HEK293 (cell line): ENCODE measurements at regions not wholly inside any gene's neighbourhood (a gene's known extent, or its start where the extent isn't known, plus 50 kb on each side); places are given as distances from the start of the nearest gene placed in this dataset.

Experiments used
- CTCF ChIA-PET: fragments of 350-600 bp; formaldehyde crosslinking; extraction: SDS; loops from one replicate; lab custom pipeline; 2021; ENCODE audit warnings: antibody characterized with exemption; lab: Yijun Ruan, JAX
- POLR2A ChIA-PET: fragments of 300-600 bp; formaldehyde crosslinking; extraction: SDS; loops from one replicate; lab custom pipeline; 2020; ENCODE audit warnings: antibody characterized with exemption, inconsistent platforms; lab: Yijun Ruan, JAX
- H3K27ac ChIP-seq: fragments of 200-500 bp; sonication (Bioruptor generic); 2 replicates; pipeline ENCODE4 v1.5.1; 2014; ENCODE audit warnings: low read depth, low read length, control low read depth, inconsistent platforms; ENCODE audit errors: extremely low read depth
- H3K36me3 ChIP-seq, 2 experiments: fragments of 200-500 bp in 1 of 2; sonication (Bioruptor generic) in 1 of 2; 1 replicate in 1 of 2; 2 replicates in 1 of 2; pipeline ENCODE4 v1.5.1; 2014 to 2017; ENCODE audit warnings: inconsistent platforms in 2 of 2, low read length in 2 of 2; ENCODE audit not compliant: control insufficient read depth in 2 of 2, insufficient read depth in 1 of 2
- H3K4me1 ChIP-seq: fragments of 200-500 bp; sonication (Bioruptor generic); 2 replicates; pipeline ENCODE4 v1.5.1; 2014; ENCODE audit warnings: mild to moderate bottlenecking, low read length, inconsistent platforms; ENCODE audit not compliant: control insufficient read depth, insufficient read depth
- H3K4me3 ChIP-seq: 2 replicates; pipeline ENCODE4 v1.5.1; 2011; ENCODE audit warnings: low read depth, mild to moderate bottlenecking, control low read depth, low read length, moderate library complexity
- H3K9me3 ChIP-seq: fragments of 200-500 bp; sonication (Bioruptor generic); 2 replicates; pipeline ENCODE4 v1.5.1; 2014; ENCODE audit warnings: low read depth, low read length, inconsistent platforms; ENCODE audit not compliant: control insufficient read depth, insufficient read depth
- BCL11A ChIP-seq: fragments of 450-650 bp; formaldehyde crosslinking; IDR thresholded peaks from 2 replicates; pipeline ENCODE4 v1.5.1; 2016; ENCODE audit warnings: low read depth, missing biosample characterization, missing genetic modification characterization
- BCL6B ChIP-seq: fragments of 450-650 bp; formaldehyde crosslinking; IDR thresholded peaks from 2 replicates; pipeline ENCODE4 v1.5.1; 2017; ENCODE audit warnings: missing biosample characterization, missing genetic modification characterization
- HOXD13 ChIP-seq: sonication (generic); formaldehyde crosslinking; IDR thresholded peaks from 2 replicates; pipeline ENCODE4 v1.8.0; 2022; ENCODE audit warnings: missing genetic modification reagents, borderline replicate concordance
- SALL2 ChIP-seq: fragments of 450-650 bp; formaldehyde crosslinking; IDR thresholded peaks from 2 replicates; pipeline ENCODE4 v1.5.0; 2017; ENCODE audit warnings: missing biosample characterization, mild to moderate bottlenecking, missing genetic modification characterization, borderline replicate concordance
- SCRT2 ChIP-seq: fragments of 450-650 bp; formaldehyde crosslinking; IDR thresholded peaks from 2 replicates; pipeline ENCODE4 v1.5.1; 2016; ENCODE audit warnings: missing biosample characterization, missing genetic modification characterization
- SETDB1 ChIP-seq: IDR thresholded peaks from one replicate; pipeline ENCODE4 v1.6.1; 2017; ENCODE audit warnings: mild to moderate bottlenecking, low read length, moderate library complexity, mixed read lengths; ENCODE audit not compliant: insufficient read length
- WT1 ChIP-seq: fragments of 450-650 bp; formaldehyde crosslinking; IDR thresholded peaks from 2 replicates; pipeline ENCODE4 v1.5.1; 2016; ENCODE audit warnings: missing biosample characterization, missing genetic modification characterization
- ZBTB20 ChIP-seq: fragments of 450-650 bp; formaldehyde crosslinking; IDR thresholded peaks from 2 replicates; pipeline ENCODE4 v1.5.1; 2016; ENCODE audit warnings: missing biosample characterization, missing genetic modification characterization
- ZEB2 ChIP-seq: fragments of 450-650 bp; formaldehyde crosslinking; IDR thresholded peaks from 2 replicates; pipeline ENCODE4 v1.5.1; 2016; ENCODE audit warnings: missing biosample characterization, missing genetic modification characterization
- ZFHX2 ChIP-seq: fragments of 450-650 bp; formaldehyde crosslinking; conservative IDR thresholded peaks from 2 replicates; pipeline ENCODE4 v1.5.1; 2016; ENCODE audit warnings: missing biosample characterization, missing genetic modification characterization
- ZFP41 ChIP-seq: fragments of 450-650 bp; formaldehyde crosslinking; IDR thresholded peaks from 2 replicates; pipeline ENCODE4 v1.5.1; 2016; ENCODE audit warnings: missing biosample characterization, missing genetic modification characterization, borderline replicate concordance
- ZNF19 ChIP-seq: fragments of 450-650 bp; formaldehyde crosslinking; IDR thresholded peaks from 2 replicates; pipeline ENCODE4; 2016; ENCODE audit warnings: missing biosample characterization, missing genetic modification characterization, low read depth
- ZNF211 ChIP-seq: fragments of 450-650 bp; formaldehyde crosslinking; IDR thresholded peaks from 2 replicates; pipeline ENCODE4 v1.5.1; 2016; ENCODE audit warnings: low read depth, missing biosample characterization, missing genetic modification characterization
- ZNF221 ChIP-seq: fragments of 450-650 bp; formaldehyde crosslinking; IDR thresholded peaks from 2 replicates; pipeline ENCODE4 v1.5.1; 2017; ENCODE audit warnings: missing biosample characterization, missing genetic modification characterization, borderline replicate concordance
- ZNF350 ChIP-seq: fragments of 450-650 bp; formaldehyde crosslinking; IDR thresholded peaks from 2 replicates; pipeline ENCODE4 v1.5.0; 2017; ENCODE audit warnings: missing biosample characterization, mild to moderate bottlenecking, missing genetic modification characterization
- ZNF404 ChIP-seq: fragments of 450-650 bp; formaldehyde crosslinking; IDR thresholded peaks from 2 replicates; pipeline ENCODE4 v1.5.1; 2017; ENCODE audit warnings: missing biosample characterization, missing genetic modification characterization
- ZNF423 ChIP-seq: fragments of 450-650 bp; formaldehyde crosslinking; IDR thresholded peaks from 2 replicates; pipeline ENCODE4 v1.5.1; 2016; ENCODE audit warnings: missing biosample characterization, missing genetic modification characterization
- ZNF426 ChIP-seq: fragments of 450-650 bp; formaldehyde crosslinking; IDR thresholded peaks from 2 replicates; pipeline ENCODE4 v1.5.1; 2017; ENCODE audit warnings: missing biosample characterization, missing genetic modification characterization, mild to moderate bottlenecking, inconsistent platforms, moderate library complexity
- ZNF488 ChIP-seq: fragments of 450-650 bp; formaldehyde crosslinking; IDR thresholded peaks from 2 replicates; pipeline ENCODE4 v1.5.1; 2016; ENCODE audit warnings: missing biosample characterization, missing genetic modification characterization
- ZNF514 ChIP-seq: fragments of 450-650 bp; formaldehyde crosslinking; IDR thresholded peaks from 2 replicates; pipeline ENCODE4 v1.5.1; 2016; ENCODE audit warnings: missing biosample characterization, missing genetic modification characterization
- ZNF530 ChIP-seq: fragments of 450-650 bp; formaldehyde crosslinking; IDR thresholded peaks from 2 replicates; pipeline ENCODE4 v1.5.1; 2016; ENCODE audit warnings: low read depth, missing biosample characterization, missing genetic modification characterization
- ZNF544 ChIP-seq: fragments of 450-650 bp; formaldehyde crosslinking; IDR thresholded peaks from 2 replicates; pipeline ENCODE4 v1.5.0; 2017; ENCODE audit warnings: missing biosample characterization, missing genetic modification characterization
- ZNF558 ChIP-seq: fragments of 450-650 bp; formaldehyde crosslinking; IDR thresholded peaks from 2 replicates; pipeline ENCODE4 v1.5.1; 2016; ENCODE audit warnings: missing biosample characterization, missing genetic modification characterization
- ZNF624 ChIP-seq: fragments of 450-650 bp; formaldehyde crosslinking; IDR thresholded peaks from 2 replicates; pipeline ENCODE4 v1.5.1; 2017; ENCODE audit warnings: missing biosample characterization, missing genetic modification characterization
- ZNF747 ChIP-seq: fragments of 450-650 bp; formaldehyde crosslinking; IDR thresholded peaks from 2 replicates; pipeline ENCODE4 v1.5.1; 2016; ENCODE audit warnings: missing biosample characterization, missing genetic modification characterization
- TF ChIP-seq, protein P1 (sequence below): fragments of 450-650 bp; formaldehyde crosslinking; IDR thresholded peaks from 2 replicates; pipeline ENCODE4 v1.5.1; 2016; ENCODE audit warnings: missing biosample characterization, missing genetic modification characterization
- TF ChIP-seq, protein P2 (sequence below): fragments of 450-650 bp; formaldehyde crosslinking; IDR thresholded peaks from 2 replicates; pipeline ENCODE4 v1.5.0; 2017; ENCODE audit warnings: missing biosample characterization, missing genetic modification characterization, borderline replicate concordance
- TF ChIP-seq, protein P3 (sequence below): fragments of 450-650 bp; formaldehyde crosslinking; IDR thresholded peaks from 2 replicates; pipeline ENCODE4 v1.5.1; 2016; ENCODE audit warnings: missing biosample characterization, missing genetic modification characterization
- TF ChIP-seq, protein P4 (sequence below): fragments of 450-650 bp; formaldehyde crosslinking; IDR thresholded peaks from 2 replicates; pipeline ENCODE4 v1.5.1; 2016; ENCODE audit warnings: missing biosample characterization, missing genetic modification characterization

DNA sequence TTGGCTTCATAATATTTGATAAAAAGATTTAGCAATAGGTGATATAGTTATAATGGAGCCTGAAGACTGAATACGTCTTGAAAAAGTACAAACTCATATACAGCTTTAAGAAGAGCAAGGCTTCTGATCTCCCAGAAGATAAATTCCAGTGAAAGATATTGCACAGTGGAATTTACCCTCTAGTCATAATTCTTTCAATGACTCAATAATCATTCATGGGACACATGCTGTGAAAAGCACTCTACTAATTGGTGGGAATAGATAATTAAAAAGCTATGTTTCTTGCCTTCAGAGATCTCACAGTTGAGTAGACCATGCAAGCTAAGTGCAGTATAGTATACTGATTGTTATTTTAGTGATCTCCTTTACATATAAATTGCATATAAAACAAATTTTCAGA, 538.6 kb upstream of the CYLC2 start:
- no peak overlapping the region for H3K27ac ChIP-seq
- ChIA-PET POLR2A (no interaction called here), CTCF (no interaction called here)
- no peak overlapping the region for H3K4me3 ChIP-seq
- H3K36me3 ChIP-seq: no peaks in the 10 kb centered on the region
- TF ChIP-seq ZFP41 (no peak), ZNF558 (tag by site-specific recombination) (no peak), ZNF19 (tag by site-specific recombination) (no peak), WT1 (tag by site-specific recombination) (no peak), SETDB1 (no peak), ZNF423 (tag by site-specific recombination) (no peak), ZNF211 (tag by site-specific recombination) (no peak), SCRT2 (tag by site-specific recombination) (no peak), BCL6B (tag by site-specific recombination) (no peak), ZNF488 (tag by site-specific recombination) (no peak), BCL11A (tag by site-specific recombination) (no peak), ZEB2 (tag by site-specific recombination) (no peak), ZNF544 (tag by site-specific recombination) (no peak), ZNF747 (tag by site-specific recombination) (no peak), ZNF624 (tag by site-specific recombination) (no peak)
- TF ChIP-seq, protein P1, sequence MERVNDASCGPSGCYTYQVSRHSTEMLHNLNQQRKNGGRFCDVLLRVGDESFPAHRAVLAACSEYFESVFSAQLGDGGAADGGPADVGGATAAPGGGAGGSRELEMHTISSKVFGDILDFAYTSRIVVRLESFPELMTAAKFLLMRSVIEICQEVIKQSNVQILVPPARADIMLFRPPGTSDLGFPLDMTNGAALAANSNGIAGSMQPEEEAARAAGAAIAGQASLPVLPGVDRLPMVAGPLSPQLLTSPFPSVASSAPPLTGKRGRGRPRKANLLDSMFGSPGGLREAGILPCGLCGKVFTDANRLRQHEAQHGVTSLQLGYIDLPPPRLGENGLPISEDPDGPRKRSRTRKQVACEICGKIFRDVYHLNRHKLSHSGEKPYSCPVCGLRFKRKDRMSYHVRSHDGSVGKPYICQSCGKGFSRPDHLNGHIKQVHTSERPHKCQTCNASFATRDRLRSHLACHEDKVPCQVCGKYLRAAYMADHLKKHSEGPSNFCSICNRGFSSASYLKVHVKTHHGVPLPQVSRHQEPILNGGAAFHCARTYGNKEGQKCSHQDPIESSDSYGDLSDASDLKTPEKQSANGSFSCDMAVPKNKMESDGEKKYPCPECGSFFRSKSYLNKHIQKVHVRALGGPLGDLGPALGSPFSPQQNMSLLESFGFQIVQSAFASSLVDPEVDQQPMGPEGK (tag by site-specific recombination): no peak
- TF ChIP-seq, protein P2, sequence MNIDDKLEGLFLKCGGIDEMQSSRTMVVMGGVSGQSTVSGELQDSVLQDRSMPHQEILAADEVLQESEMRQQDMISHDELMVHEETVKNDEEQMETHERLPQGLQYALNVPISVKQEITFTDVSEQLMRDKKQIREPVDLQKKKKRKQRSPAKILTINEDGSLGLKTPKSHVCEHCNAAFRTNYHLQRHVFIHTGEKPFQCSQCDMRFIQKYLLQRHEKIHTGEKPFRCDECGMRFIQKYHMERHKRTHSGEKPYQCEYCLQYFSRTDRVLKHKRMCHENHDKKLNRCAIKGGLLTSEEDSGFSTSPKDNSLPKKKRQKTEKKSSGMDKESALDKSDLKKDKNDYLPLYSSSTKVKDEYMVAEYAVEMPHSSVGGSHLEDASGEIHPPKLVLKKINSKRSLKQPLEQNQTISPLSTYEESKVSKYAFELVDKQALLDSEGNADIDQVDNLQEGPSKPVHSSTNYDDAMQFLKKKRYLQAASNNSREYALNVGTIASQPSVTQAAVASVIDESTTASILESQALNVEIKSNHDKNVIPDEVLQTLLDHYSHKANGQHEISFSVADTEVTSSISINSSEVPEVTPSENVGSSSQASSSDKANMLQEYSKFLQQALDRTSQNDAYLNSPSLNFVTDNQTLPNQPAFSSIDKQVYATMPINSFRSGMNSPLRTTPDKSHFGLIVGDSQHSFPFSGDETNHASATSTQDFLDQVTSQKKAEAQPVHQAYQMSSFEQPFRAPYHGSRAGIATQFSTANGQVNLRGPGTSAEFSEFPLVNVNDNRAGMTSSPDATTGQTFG (tag by site-specific recombination): no peak
- H3K9me3 ChIP-seq: no peaks in the 10 kb centered on the region
- H3K4me1 ChIP-seq: no peaks in the 10 kb centered on the region

- ChIA-PET CTCF (no interaction called here), POLR2A (no interaction called here)
- Histone ChIP-seq H3K36me3 (no peaks in the 10 kb centered on the region), H3K27ac (no peak overlapping the region), H3K9me3 (no peaks in the 10 kb centered on the region), H3K4me3 (no peak overlapping the region), H3K4me1 (no peaks in the 10 kb centered on the region)
- TF ChIP-seq ZNF558 (tag by site-specific recombination): no peak
- no peak for TF ChIP-seq HOXD13 (CRISPR knock-in tag)
- no peak for TF ChIP-seq ZBTB20 (tag by site-specific recombination)
- TF ChIP-seq ZNF221: no peak
- TF ChIP-seq, protein P3, sequence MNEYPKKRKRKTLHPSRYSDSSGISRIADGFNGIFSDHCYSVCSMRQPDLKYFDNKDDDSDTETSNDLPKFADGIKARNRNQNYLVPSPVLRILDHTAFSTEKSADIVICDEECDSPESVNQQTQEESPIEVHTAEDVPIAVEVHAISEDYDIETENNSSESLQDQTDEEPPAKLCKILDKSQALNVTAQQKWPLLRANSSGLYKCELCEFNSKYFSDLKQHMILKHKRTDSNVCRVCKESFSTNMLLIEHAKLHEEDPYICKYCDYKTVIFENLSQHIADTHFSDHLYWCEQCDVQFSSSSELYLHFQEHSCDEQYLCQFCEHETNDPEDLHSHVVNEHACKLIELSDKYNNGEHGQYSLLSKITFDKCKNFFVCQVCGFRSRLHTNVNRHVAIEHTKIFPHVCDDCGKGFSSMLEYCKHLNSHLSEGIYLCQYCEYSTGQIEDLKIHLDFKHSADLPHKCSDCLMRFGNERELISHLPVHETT: no peak
- TF ChIP-seq ZNF530 (tag by site-specific recombination): no peak
- no peak for TF ChIP-seq ZNF426 (tag by site-specific recombination)
- no peak for TF ChIP-seq ZFHX2 (tag by site-specific recombination)
- no peak for TF ChIP-seq ZNF350 (tag by site-specific recombination)
- TF ChIP-seq, protein P4, sequence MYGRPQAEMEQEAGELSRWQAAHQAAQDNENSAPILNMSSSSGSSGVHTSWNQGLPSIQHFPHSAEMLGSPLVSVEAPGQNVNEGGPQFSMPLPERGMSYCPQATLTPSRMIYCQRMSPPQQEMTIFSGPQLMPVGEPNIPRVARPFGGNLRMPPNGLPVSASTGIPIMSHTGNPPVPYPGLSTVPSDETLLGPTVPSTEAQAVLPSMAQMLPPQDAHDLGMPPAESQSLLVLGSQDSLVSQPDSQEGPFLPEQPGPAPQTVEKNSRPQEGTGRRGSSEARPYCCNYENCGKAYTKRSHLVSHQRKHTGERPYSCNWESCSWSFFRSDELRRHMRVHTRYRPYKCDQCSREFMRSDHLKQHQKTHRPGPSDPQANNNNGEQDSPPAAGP (tag by site-specific recombination): no peak
- no peak for TF ChIP-seq ZNF404 (tag by site-specific recombination)
- no peak for TF ChIP-seq ZNF514
- no peak for TF ChIP-seq SALL2 (tag by site-specific recombination)
Measured at GRCh38 chr9:102445906-102446305, 549.2 kb upstream of the CYLC2 start.
